KBM-7 (cell line): ENCODE measurements at regions not wholly inside any gene's neighbourhood (a gene's known extent, or its start where the extent isn't known, plus 50 kb on each side); places are given as distances from the start of the nearest gene placed in this dataset.

ENCODE experiments used
- DNase-seq: peaks from one replicate; pipeline ENCODE4 v3.0.0-alpha.2; 2015
- in situ Hi-C: fragments of 300-500 bp; cut with MboI; formaldehyde crosslinking; loops from 2 replicates; pipeline ENCODE4 v1.14.3; 2020; ENCODE audit warnings: low sequenced_read_pairs, low pct_unique_long_range_greater_than_20kb, mixed read lengths

DNA sequence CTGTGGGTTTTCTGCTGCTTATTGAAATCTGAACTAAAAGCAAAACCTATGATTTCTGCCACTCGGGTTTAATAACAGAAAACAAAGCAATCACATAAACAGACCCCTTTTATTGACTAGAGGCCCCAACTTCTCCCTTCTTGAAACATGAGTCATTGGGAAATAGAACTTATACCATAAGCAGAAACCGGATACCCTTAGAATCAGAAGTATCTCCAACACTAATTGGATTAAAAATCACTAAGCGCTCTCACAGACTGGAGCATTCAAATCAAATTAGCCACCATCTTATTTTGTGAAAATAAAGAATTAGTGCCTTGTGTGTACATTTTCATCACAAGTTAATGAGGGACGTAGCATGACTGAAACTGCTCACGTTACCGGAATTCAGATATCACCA is 206.9 kb downstream of the WDR11 start:
- DNase-seq, result no peak
- in situ Hi-C loops, result no loop called here

GRCh38 chr10:121059351-121059750 is 208.2 kb downstream of the WDR11 start:
- in situ Hi-C loops, result no loop called here
- no peak for DNase-seq

GRCh38 chr10:121062115-121062514 is 211.0 kb downstream of the WDR11 start:
- in situ Hi-C loops, result no loop called here
- no peak for DNase-seq

- DNase-seq, result no peak
- in situ Hi-C loops, result no loop called here
These were observed 212.6 kb downstream of the WDR11 start for GRCh38 chr10:121063744-121064143.

GRCh38 chr10:121064491-121064890 is 213.3 kb downstream of the WDR11 start:
- in situ Hi-C loops, result no loop called here
- DNase-seq, result no peak

- in situ Hi-C loops, result no loop called here
- DNase-seq, result no peak
These were observed 214.2 kb downstream of the WDR11 start for GRCh38 chr10:121065330-121065729.

GRCh38 chr10:121069061-121069850 is 218.1 kb downstream of the WDR11 start:
- DNase-seq, result no peak
- in situ Hi-C loops, result no loop called here

DNA sequence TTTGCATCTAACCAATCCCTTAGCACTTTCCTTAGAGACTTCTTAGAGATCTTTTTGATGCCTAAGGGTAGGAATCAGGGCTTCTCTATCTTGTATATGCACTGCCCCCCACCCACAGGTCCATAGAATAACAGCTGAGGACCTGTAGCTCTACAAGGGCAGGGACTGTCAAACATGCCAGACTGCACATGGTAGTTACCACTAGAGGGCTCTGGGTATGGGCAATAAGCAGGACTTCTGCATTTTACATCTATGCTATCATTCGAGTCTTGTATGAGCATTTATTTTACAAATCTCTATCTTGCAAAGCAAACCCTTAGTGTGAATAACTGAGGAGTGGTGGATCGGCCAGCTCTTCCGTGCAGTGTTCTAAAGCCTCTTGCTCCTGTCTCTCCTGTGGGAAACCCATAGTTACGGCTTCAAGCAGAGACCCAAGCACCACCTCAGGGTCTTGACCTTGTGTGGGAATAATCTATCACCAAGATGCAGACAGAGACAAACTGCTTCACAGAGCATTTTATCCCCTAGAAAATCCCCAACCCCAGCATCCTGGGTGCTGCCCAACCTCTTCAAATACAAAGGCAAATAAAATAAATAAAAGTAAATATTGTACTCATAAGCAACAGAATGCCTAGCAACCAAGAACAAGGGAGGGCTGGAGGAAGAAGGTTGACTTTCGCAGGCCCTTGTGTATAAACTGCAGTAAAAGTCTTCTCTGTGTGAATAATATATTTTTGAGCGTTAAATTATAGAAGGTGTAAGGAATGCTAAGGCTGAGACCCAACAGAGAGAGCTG is 219.3 kb downstream of the WDR11 start:
- DNase-seq, result peak; percentile 31

GRCh38 chr10:121071901-121072300 is 220.7 kb downstream of the WDR11 start:
- in situ Hi-C loops, result no loop called here

More for the DNA sequence above, 219.3 kb downstream of the WDR11 start:
- in situ Hi-C loops, result no loop called here

DNA sequence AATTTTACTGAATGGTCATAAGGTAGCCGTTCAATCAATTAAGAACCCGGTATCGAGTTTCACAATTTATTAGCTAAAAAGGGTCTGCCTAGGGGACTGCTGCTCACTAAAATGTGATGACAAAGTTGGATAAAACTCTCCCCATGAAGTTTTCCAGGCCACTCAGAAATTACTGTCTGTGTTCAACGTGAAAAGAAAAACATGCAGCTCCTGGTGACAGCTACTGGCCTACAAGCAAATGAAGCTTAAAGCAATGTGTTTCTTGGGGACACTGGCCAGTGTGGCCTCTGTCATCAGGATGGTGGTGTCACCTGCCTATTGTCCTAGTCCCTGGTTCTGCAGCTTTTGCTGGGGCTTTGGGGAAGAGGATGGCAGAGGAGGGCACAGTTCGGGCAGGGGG is 222.6 kb downstream of the WDR11 start:
- in situ Hi-C loops, result no loop called here
- no peak for DNase-seq

More at GRCh38 chr10:121071901-121072300, 220.7 kb downstream of the WDR11 start:
- DNase-seq, result no peak

GRCh38 chr10:121076776-121077715 is 225.9 kb downstream of the WDR11 start:
- in situ Hi-C loops, result no loop called here

GRCh38 chr10:121078036-121078435 is 226.9 kb downstream of the WDR11 start:
- no peak for DNase-seq

More at GRCh38 chr10:121076776-121077715, 225.9 kb downstream of the WDR11 start:
- DNase-seq, result no peak

GRCh38 chr10:121078672-121079102 is 227.5 kb downstream of the WDR11 start:
- no peak for DNase-seq
- in situ Hi-C loops, result no loop called here

More at GRCh38 chr10:121078036-121078435, 226.9 kb downstream of the WDR11 start:
- in situ Hi-C loops, result no loop called here

DNA sequence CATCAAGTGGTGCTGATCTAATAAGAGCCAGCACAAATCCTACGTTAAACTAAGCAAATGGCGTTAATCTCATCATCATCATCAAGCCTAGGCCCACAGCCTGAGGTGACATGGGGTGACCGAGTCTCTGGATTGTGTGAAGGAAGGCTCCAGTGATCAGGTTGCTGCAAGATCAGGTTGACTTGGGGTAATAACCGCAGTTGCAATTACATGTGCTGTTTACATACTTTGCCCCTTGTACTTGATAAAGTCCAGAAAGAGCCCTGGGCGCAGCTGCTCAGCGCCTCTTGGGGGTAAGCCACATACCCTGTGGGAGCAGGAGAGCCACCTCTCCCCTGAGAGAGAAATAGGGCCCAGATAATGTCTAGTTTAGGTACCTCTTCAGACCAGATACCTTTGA is 228.1 kb downstream of the WDR11 start:
- in situ Hi-C loops, result no loop called here
- DNase-seq, result no peak

GRCh38 chr10:121080281-121080891 is 229.2 kb downstream of the WDR11 start:
- in situ Hi-C loops, result no loop called here

DNA sequence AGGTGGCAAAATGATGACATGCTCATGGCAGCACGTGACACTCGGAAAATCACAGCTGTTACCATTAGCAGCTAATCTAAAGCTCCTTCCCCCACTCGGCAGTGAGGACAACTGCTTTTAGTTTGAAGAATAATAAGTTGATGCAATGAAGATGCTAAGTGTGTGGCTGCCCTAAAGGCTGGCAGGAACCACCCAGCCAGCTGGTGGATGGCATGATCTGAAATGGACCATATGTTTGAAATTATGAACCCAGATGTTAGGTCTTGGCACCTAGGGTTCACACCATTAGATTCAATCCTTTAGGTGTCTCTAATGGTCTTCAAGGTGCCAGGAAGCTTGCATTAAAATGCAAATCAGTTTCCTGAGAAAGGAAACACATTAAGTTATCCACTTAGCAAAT is 230.1 kb downstream of the WDR11 start:
- DNase-seq, result no peak
- in situ Hi-C loops, result no loop called here

More at GRCh38 chr10:121080281-121080891, 229.2 kb downstream of the WDR11 start:
- DNase-seq, result no peak

GRCh38 chr10:121082984-121083383 is 231.8 kb downstream of the WDR11 start:
- in situ Hi-C loops, result no loop called here
- DNase-seq, result no peak

DNA sequence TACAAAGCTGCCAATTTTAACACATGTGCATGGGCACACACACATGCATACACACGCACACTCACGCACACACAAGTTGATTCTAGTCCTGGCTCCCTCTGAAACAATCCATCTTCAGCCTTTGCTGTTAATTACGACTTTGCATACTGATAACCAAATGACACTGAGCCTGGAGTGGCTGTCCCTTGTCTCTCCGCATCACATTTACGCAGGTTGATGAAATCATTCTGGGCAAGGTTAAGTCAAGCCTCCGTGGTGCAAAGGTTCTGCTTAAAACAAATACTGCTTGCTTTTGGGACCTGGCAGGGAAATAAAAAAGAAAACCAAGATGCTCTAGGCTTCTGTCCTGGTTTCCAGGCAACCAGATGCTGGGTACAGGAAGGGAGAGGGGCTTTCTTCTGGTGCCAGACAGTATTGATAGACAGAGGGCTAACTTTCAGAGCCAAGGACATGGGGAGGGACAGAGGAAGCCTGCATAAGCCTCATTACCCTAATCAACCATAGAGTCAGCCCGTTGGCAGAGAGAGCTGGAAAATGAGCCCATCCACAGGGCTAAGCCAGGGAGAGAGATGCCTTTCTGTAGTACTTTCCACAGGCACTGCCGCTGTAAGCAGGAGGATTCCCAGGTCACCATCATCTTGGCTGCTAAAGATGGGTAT is 233.0 kb downstream of the WDR11 start:
- DNase-seq, result no peak
- in situ Hi-C loops, result no loop called here
